GM18499 (cell line): ENCODE measurements at regions not wholly inside any gene's neighbourhood (a gene's known extent, or its start where the extent isn't known, plus 50 kb on each side); places are given as distances from the start of the nearest gene placed in this dataset.
A peak's percentile ranks its signal among the peaks of the same experiment; 100 is the strongest.

Source experiments
- ATAC-seq: cut with Tn5 transposase; IDR thresholded peaks from one replicate; pipeline ENCODE4 v1.9.1; 2021; ENCODE audit warnings: moderate number of reproducible peaks; ENCODE audit not compliant: insufficient read depth, unreplicated experiment

DNA sequence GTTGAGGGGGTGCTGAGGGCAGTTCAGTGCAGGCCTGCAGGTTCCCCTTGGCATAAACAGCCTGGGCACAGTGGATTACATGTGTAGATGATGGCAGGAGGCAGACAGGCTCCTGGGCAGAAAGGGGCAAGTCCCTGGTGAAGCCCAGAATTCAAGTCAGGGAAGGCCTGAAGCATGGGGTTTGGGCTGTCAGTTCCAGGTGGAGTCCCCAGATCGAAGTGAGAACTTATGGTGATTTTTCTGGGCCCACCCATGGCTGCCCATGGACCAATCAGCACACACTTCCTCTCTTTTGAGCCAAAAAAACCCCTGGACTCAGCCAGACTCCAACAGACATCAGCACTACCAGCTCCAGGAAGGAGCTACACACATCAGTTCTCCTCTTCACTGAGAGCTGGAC lies 529.1 kb downstream of the PPARGC1A start:
- no peak for ATAC-seq

DNA sequence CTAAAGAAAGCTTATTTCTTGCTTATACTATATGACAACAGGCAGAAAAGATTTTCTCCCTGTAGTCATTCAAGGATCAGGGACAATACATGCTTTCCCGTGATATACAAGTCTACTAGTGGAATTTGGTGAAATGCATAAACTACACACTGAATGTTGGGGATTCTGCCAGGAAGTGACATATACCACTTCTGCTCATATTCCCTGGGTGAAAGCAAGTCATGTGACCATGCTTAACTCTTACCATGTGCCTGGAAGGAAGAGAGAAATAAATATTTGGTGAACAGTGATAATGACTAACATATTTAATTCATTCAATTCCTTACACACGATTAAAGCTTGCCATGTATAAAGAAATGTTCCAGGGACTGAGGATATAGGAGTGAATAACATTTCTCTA lies 534.6 kb downstream of the PPARGC1A start:
- ATAC-seq = no peak

- no peak for ATAC-seq
Observed at GRCh38 chr4:23353200-23353599, 536.6 kb downstream of the PPARGC1A start.

- ATAC-seq = no peak
Observed at GRCh38 chr4:23348789-23349498, 540.9 kb downstream of the PPARGC1A start.

DNA sequence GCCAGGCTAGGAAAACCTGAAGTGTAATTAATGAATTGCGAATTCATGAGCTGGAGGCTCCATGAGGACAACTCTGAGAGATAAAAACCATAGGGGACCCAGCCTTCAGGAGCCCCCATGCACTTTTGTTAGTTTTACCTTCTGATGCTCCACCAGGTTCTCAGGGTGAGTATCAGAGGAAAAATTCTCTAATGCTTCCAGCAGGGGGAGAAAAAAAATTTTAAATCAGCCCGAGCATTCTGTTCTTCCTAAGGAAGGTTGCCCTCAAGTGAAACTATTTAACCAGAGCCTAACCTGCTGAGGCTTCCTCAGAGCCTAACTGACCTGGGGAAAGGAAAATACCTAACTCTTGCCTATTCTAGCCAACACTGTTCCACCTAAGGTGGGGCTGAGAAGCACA lies 552.6 kb downstream of the PPARGC1A start:
- no peak for ATAC-seq

DNA sequence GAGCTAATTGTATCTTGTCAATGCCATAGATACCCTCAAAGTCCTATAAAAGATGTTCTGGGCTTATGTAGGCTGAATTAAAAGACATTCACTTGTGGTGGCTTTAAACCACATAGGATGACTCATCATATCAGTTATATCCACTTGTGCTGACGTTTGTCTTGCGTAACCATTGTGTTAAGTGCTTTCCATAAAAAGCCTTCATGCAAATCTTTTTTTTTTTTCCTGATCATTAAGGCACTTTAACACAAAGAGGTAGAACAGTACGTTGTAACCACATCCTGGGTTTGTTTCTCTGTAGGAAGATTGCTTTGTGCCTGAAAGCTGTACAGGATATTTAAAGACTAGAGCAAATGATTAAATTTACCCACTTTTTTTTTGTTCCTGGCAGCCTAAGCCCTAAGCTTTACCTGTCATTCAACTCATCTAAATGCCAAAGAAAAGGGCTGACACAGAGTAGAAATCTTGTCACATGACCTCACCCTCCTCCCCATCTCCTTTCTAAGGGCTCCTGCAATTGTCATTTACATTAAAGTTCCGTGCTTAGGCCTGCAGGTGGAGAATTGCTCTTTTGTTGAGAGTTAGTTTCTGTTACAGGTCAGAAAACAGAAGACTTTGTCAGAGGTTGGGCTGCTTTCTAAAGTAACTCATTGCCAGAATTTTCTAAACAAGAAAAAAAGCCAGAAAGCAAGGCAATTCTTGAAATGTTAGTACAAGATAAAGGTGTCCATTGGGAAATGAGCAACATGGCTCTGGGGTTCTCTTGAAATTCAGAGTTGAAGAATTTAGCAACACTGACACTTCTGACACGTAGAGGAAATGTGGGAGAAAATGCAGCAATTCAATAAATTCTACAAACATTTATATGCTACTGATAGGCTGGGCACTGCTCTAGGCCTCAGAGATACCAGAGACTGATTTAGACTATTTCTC lies 555.6 kb downstream of the PPARGC1A start:
- ATAC-seq = peak; percentile 74

DNA sequence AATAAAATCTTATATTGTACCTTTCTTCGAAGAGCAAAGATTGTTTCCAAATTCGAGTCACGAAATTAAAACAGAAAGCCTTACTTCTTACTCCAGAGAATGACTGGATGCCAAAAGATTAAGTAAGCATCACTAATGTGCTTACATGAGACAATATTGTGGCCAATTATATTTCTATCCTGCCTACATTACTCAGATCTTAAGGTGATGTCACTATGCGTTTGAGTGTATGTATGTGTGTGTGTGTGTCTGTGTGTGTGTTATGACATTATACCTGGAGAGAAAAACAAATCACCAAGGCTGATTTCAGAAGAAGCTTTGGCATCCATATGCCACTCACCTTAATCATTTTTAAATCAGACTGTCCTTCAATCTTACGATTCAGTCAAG lies 556.3 kb downstream of the PPARGC1A start:
- ATAC-seq = no peak

- no peak for ATAC-seq
Observed at GRCh38 chr4:23332313-23332712, 557.5 kb downstream of the PPARGC1A start.

- ATAC-seq = no peak
Observed at GRCh38 chr4:23327120-23327519, 562.7 kb downstream of the PPARGC1A start.

DNA sequence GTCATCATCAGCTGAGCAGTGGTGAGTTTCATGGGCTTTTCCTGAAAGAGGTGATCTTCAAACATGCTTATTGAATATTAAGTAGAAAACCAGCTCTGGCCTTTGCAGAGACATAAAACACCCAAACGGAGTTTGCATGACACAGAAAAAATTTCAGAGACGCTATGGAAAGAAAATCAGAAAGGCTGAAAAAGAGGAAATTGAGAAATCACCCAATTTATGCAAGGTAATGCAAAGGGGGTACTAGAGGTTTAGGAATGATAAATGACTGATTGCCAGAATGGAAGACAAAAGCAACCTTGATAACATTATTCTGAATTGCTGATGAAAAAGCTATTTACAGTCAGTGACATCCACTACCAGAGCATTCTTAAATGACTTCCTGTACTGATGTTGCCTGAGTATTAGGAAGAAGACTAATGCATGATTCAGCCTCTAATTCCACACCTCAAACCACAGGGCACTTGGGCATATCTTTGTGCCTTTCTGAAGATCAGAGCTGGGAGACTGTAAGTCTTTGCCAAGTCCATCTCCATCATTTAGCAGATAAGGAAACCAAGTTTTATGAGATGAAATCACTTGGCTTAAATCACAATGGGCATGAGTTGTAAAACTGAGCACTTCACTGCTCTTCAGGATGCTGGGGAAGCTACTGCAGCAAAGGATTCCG lies 565.7 kb downstream of the PPARGC1A start:
- ATAC-seq = no peak

GRCh38 chr4:23323436-23323835 lies 566.4 kb downstream of the PPARGC1A start:
- ATAC-seq = no peak

- ATAC-seq = no peak
Observed at GRCh38 chr4:23322732-23323131, 567.1 kb downstream of the PPARGC1A start.

DNA sequence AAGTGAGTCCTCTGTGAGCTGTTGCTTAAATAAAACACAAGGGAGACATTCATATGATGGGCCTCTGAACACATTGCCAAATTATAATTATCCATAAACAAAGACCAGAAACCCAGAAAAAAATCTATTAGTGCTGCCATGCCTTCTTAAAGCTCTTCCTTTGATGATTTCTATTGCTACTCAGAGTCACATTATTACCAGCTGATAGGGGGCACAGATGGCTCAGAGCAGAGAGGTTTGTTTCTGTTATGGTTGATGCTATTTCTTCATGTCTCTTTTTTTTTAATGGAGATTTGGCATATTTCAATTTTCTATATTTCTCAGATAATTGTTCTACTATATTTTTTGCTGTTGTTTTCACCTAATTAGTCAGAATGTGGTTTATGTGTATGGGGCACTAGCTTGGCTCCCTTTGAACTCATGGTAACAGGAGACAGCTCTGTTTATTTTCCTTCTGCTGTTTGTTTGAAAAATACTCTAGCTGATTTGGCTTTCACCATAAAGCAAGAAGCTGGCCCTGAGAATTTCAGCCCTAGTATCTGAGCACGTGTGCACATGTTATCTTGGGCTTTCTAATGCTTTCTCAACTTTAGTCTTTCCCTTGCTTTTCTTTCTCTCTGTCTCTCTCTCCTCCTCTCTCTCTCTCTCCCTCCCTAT lies 568.8 kb downstream of the PPARGC1A start:
- no peak for ATAC-seq

- ATAC-seq = no peak
Observed at GRCh38 chr4:23312686-23313085, 577.2 kb downstream of the PPARGC1A start.

DNA sequence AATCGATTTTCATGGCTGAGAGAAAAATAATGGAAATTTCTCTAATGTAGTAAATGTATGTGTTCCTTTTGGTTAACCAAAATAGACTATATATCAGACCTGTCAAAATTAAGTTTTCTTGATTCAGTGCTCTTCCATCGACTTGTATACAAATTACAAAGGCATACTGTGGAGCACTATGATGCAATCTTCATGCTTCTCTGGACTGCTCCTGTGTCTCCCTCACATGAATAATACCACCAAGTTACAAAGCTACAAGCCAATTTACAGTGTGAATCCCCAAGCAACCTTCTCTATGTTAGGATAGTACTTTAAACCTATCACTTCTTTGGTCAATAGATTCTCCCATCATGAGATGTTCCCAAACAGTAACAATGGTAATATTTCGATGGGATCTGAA lies 577.9 kb downstream of the PPARGC1A start:
- no peak for ATAC-seq

DNA sequence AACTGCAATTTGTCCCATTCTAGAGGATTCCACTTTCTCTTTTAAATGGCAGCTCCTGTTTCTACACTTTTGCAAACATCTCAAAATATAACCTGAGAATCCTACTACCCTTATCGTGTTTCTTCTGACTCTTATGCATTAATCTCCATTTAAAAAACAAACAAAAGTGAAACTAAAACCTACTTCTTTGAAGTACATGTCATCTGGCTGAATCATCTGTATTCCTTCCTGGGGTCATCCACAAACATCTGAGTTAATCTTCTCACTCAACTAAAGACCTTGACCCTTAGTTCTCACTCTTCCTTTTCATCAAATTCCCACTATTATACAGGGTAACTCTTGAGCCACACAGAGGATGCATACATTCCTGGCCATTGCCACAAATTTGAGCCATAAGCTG lies 584.8 kb downstream of the PPARGC1A start:
- ATAC-seq = no peak

- no peak for ATAC-seq
Observed at GRCh38 chr4:23298371-23298770, 591.5 kb downstream of the PPARGC1A start.

GRCh38 chr4:23297327-23297726 lies 592.5 kb downstream of the PPARGC1A start:
- no peak for ATAC-seq

- no peak for ATAC-seq
Observed at GRCh38 chr4:23291139-23291538, 598.4 kb downstream of the GBA3 start.

GRCh38 chr4:23290656-23291055 lies 597.9 kb downstream of the GBA3 start:
- ATAC-seq = no peak
